CD14-positive monocyte (primary cell): ENCODE measurements at regions not wholly inside any gene's neighbourhood (a gene's known extent, or its start where the extent isn't known, plus 50 kb on each side); places are given as distances from the start of the nearest gene placed in this dataset.

ENCODE experiments used
- DNase-seq, 3 donors: peaks; one replicate each; pipeline ENCODE4 v3.0.0-alpha.2; 2011 to 2022
- H2AFZ ChIP-seq: 2 replicates; pipeline ENCODE4 v1.6.0; 2012; ENCODE audit warnings: mild to moderate bottlenecking, low read depth, low read length, inconsistent platforms; ENCODE audit not compliant: insufficient read depth, poor library complexity, severe bottlenecking
- H3K27ac ChIP-seq, 2 donors: 1 replicate in 1 of 2; 2 replicates in 1 of 2; pipeline ENCODE4 v1.5.1; 2012 to 2013; ENCODE audit warnings: low read length in 2 of 2, control low read depth in 1 of 2, inconsistent platforms in 1 of 2, low read depth in 1 of 2, mild to moderate bottlenecking in 1 of 2
- H3K27me3 ChIP-seq, 2 donors: one replicate each; pipeline versions ENCODE4 v1.6.0 to v1.6.1; 2011 to 2013; ENCODE audit warnings: low read length in 2 of 2; ENCODE audit not compliant: control insufficient read depth in 2 of 2, insufficient read depth in 2 of 2
- H3K36me3 ChIP-seq, 2 donors: replicated peaks in 1 of 2; 1 replicate in 1 of 2; 2 replicates in 1 of 2; pipeline versions ENCODE4 v1.5.1 to v1.6.1; 2012 to 2013; ENCODE audit warnings: low read length in 2 of 2, control low read depth in 1 of 2, inconsistent platforms in 1 of 2, mild to moderate bottlenecking in 1 of 2; ENCODE audit not compliant: insufficient read depth in 2 of 2, control insufficient read depth in 1 of 2
- H3K4me1 ChIP-seq, 2 donors: 1 replicate in 1 of 2; 2 replicates in 1 of 2; pipeline versions ENCODE4 v1.5.1 to v1.6.1; 2012 to 2013; ENCODE audit warnings: low read length in 2 of 2, control low read depth in 1 of 2, inconsistent platforms in 1 of 2, mild to moderate bottlenecking in 1 of 2, moderate library complexity in 1 of 2; ENCODE audit not compliant: insufficient read depth in 2 of 2, control insufficient read depth in 1 of 2
- H3K4me2 ChIP-seq: replicated peaks from 2 replicates; pipeline ENCODE3; 2012; ENCODE audit warnings: low read length, moderate library complexity, mild to moderate bottlenecking; ENCODE audit not compliant: poor library complexity, severe bottlenecking; ENCODE audit errors: extremely low read depth
- H3K4me3 ChIP-seq, 3 experiments: fragments of 200-600 bp in 1 of 3; sonication (generic) in 1 of 3; replicated peaks in 1 of 3; 1 replicate in 2 of 3; 2 replicates in 1 of 3; pipeline ENCODE4 v1.5.1; 2011 to 2013; ENCODE audit warnings: low read length in 3 of 3, mild to moderate bottlenecking in 3 of 3, control low read depth in 2 of 3, low read depth in 2 of 3, inconsistent platforms in 1 of 3, moderate library complexity in 1 of 3
- H3K79me2 ChIP-seq: 2 replicates; pipeline ENCODE4 v1.6.0; 2012; ENCODE audit warnings: mild to moderate bottlenecking, control low read depth, inconsistent platforms, low read length, moderate library complexity; ENCODE audit not compliant: insufficient read depth
- H3K9ac ChIP-seq: 2 replicates; pipeline ENCODE4 v1.6.0; 2017; ENCODE audit warnings: low read length, mild to moderate bottlenecking; ENCODE audit not compliant: insufficient read depth, poor library complexity, severe bottlenecking
- H3K9me3 ChIP-seq, 2 donors: replicated peaks in 1 of 2; 1 replicate in 1 of 2; 2 replicates in 1 of 2; pipeline versions ENCODE4 v1.5.1 to v1.6.1; 2012 to 2013; ENCODE audit warnings: low read length in 2 of 2, control low read depth in 1 of 2; ENCODE audit not compliant: control insufficient read depth in 1 of 2, insufficient read depth in 1 of 2
- H4K20me1 ChIP-seq: 2 replicates; pipeline ENCODE4 v1.6.0; 2012; ENCODE audit warnings: mild to moderate bottlenecking, low read length, control low read depth, moderate library complexity; ENCODE audit not compliant: insufficient read depth
- H3K27ac Mint-ChIP-seq, 7 donors: one replicate each; pipeline ENCODE4 v1.8.0; 2020; ENCODE audit warnings: mild to moderate bottlenecking in 7 of 7, mixed read lengths in 7 of 7, moderate library complexity in 6 of 7, inconsistent platforms in 2 of 7
- H3K27me3 Mint-ChIP-seq, 3 donors: one replicate each; pipeline ENCODE4 v1.8.0; 2021 to 2022; ENCODE audit warnings: low read depth in 3 of 3, mild to moderate bottlenecking in 3 of 3, mixed read lengths in 3 of 3, moderate library complexity in 3 of 3, inconsistent platforms in 1 of 3
- H3K36me3 Mint-ChIP-seq, 2 donors: one replicate each; pipeline ENCODE4 v1.8.0; 2020; ENCODE audit warnings: mixed read lengths in 2 of 2, inconsistent platforms in 1 of 2, mild to moderate bottlenecking in 1 of 2
- H3K4me1 Mint-ChIP-seq: one replicate; pipeline ENCODE4 v1.8.0; 2020; ENCODE audit warnings: mild to moderate bottlenecking, mixed read lengths
- H3K4me3 Mint-ChIP-seq, 2 donors: one replicate each; pipeline ENCODE4 v1.8.0; 2020; ENCODE audit warnings: mild to moderate bottlenecking in 2 of 2, mixed read lengths in 2 of 2, moderate library complexity in 1 of 2
- H3K9me3 Mint-ChIP-seq, 7 donors: one replicate each; pipeline ENCODE4 v1.8.0; 2020 to 2022; ENCODE audit warnings: mixed read lengths in 7 of 7, mild to moderate bottlenecking in 6 of 7, moderate library complexity in 6 of 7, inconsistent platforms in 2 of 7
- CTCF ChIP-seq: fragments of 200-600 bp; IDR thresholded peaks from one replicate; pipeline ENCODE4 v1.8.0; 2022; ENCODE audit warnings: antibody characterized with exemption, mild to moderate bottlenecking
- WGBS: methylation state at CpG from one replicate; pipeline ENCODE4 v1.1.5; 2013; ENCODE audit warnings: missing lambda C conversion rate; ENCODE audit not compliant: insufficient coverage; 5-methylcytosine and 5-hydroxymethylcytosine counted together
- intact Hi-C, 2 donors: fragments of 100-400 bp; cut with micrococcal nuclease; formaldehyde crosslinking; loops; one replicate each; pipeline versions ENCODE4 v1.15.0 to v1.15.1; 2023

- Histone ChIP-seq H4K20me1 (no peaks in the 10 kb centered on the region), H3K4me3 (no peak overlapping the region), H3K27me3 (no peaks in the 10 kb centered on the region), H3K79me2 (no peaks in the 10 kb centered on the region), H3K4me1 (no peaks in the 10 kb centered on the region), H3K9me3 (peaks cover 5 to 12% of the 10 kb centered on the region in 2 donors), H2AFZ (no peak overlapping the region), H3K9ac (no peak overlapping the region), H3K27ac (no peak overlapping the region), H3K36me3 (no peaks in the 10 kb centered on the region), H3K4me2 (no peak overlapping the region)
- Mint-ChIP-seq H3K36me3 (no peaks in the 10 kb centered on the region), H3K4me1 (no peaks in the 10 kb centered on the region), H3K27me3 (peaks cover 0 to 2% (median 2%) of the 10 kb centered on the region in 3 donors), H3K27ac (no peak overlapping the region), H3K4me3 (no peak overlapping the region), H3K9me3 (peaks cover 0 to 14% (median 4%) of the 10 kb centered on the region in 7 donors)
- WGBS: 20% methylated on average over 1 of the region's 5 CpGs
- intact Hi-C loops: no loop called here
- no peak for TF ChIP-seq CTCF
- DNase-seq: no peak
Observed at GRCh38 chr7:51666751-51667150, 350.1 kb upstream of the COBL start.

- Histone ChIP-seq H3K9ac (no peak overlapping the region), H3K27me3 (no peaks in the 10 kb centered on the region), H4K20me1 (no peaks in the 10 kb centered on the region), H3K27ac (no peak overlapping the region), H3K36me3 (no peaks in the 10 kb centered on the region), H3K4me1 (no peaks in the 10 kb centered on the region), H3K4me3 (no peak overlapping the region), H3K4me2 (no peak overlapping the region), H3K79me2 (no peaks in the 10 kb centered on the region), H2AFZ (no peak overlapping the region), H3K9me3 (peaks cover 10 to 16% of the 10 kb centered on the region in 2 donors)
- Mint-ChIP-seq H3K9me3 (peaks cover 0 to 14% (median 5%) of the 10 kb centered on the region in 7 donors), H3K4me3 (no peak overlapping the region), H3K27me3 (peaks cover 0 to 2% (median 2%) of the 10 kb centered on the region in 3 donors), H3K4me1 (no peaks in the 10 kb centered on the region), H3K27ac (no peak overlapping the region), H3K36me3 (no peaks in the 10 kb centered on the region)
- TF ChIP-seq CTCF: no peak
- no peak for DNase-seq
- intact Hi-C loops: no loop called here
- WGBS: 42% methylated on average over 2 of the region's 3 CpGs
Observed at GRCh38 chr7:51666266-51666665, 349.7 kb upstream of the COBL start.
